Spleen (tissue), 7 donors: ENCODE measurements at regions not wholly inside any gene's neighbourhood (a gene's known extent, or its start where the extent isn't known, plus 50 kb on each side); places are given as distances from the start of the nearest gene placed in this dataset.
"Not testable (repeated sequence)": the region's sequence is repeated elsewhere in the genome, so short reads cannot be mapped to it uniquely, and the experiment has no call there.

Experiments
- CTCF ChIP-seq, 11 experiments: fragments of 200-600 bp in 7 of 11; fragments of 450-650 bp in 4 of 11; sonication (generic) in 4 of 11; IDR thresholded peaks in 8 of 11; conservative IDR thresholded peaks in 3 of 11; 1 replicate in 7 of 11; 2 replicates in 4 of 11; pipeline versions ENCODE4 v1.4.0 to v1.8.0; 2016 to 2021; ENCODE audit warnings: antibody characterized with exemption in 11 of 11, inconsistent platforms in 4 of 11, mild to moderate bottlenecking in 1 of 11
- POLR2A ChIP-seq, 3 donors: fragments of 450-650 bp; IDR thresholded peaks; one replicate each; pipeline ENCODE4 v1.5.1; 2017; ENCODE audit warnings: antibody characterized with exemption in 3 of 3, mild to moderate bottlenecking in 1 of 3
- POLR2AphosphoS5 ChIP-seq, 3 donors: sonication (generic); formaldehyde crosslinking; IDR thresholded peaks; one replicate each; pipeline ENCODE4 v1.5.1; 2017; ENCODE audit warnings: antibody characterized with exemption in 3 of 3
- donor health status: DM: no; HTN: no; CAD: no; lungs with moderate emphysema.
- donor health status: DM: no; HTN: no; CAD: no.
- donor health status: DM: no; HTN: no; CAD: no.

- TF ChIP-seq CTCF (IDR thresholded peaks at IDR 0.05 in 8 of 11, conservative IDR thresholded peaks at IDR 0.05 in 3 of 11); POLR2AphosphoS5 (IDR thresholded peaks at IDR 0.05); POLR2A (IDR thresholded peaks at IDR 0.05): not testable (repeated sequence)
Observed at GRCh38 chr2:145519254-145519653, 999.3 kb upstream of the ZEB2 start.
